IMR-90 (cell line): ENCODE measurements at regions not wholly inside any gene's neighbourhood (a gene's known extent, or its start where the extent isn't known, plus 50 kb on each side); places are given as distances from the start of the nearest gene placed in this dataset.
A peak's percentile ranks its signal among the peaks of the same experiment; 100 is the strongest.

Source experiments
- CTCF ChIP-seq: conservative IDR thresholded peaks from 2 replicates; pipeline ENCODE4 v1.5.1; 2012; ENCODE audit warnings: mild to moderate bottlenecking, low read depth, low read length, improper control_type of control experiment
- MAFK ChIP-seq: IDR thresholded peaks from 2 replicates; pipeline ENCODE4 v1.6.1; 2012; ENCODE audit warnings: low read depth, low read length, improper control_type of control experiment
- MAZ ChIP-seq: IDR thresholded peaks from 2 replicates; pipeline ENCODE4 v1.6.1; 2012; ENCODE audit warnings: low read depth, mild to moderate bottlenecking, low read length, improper control_type of control experiment, moderate library complexity, borderline replicate concordance
- MXI1 ChIP-seq: IDR thresholded peaks from 2 replicates; pipeline ENCODE4 v1.6.1; 2012; ENCODE audit warnings: low read depth, mild to moderate bottlenecking, low read length, moderate library complexity, borderline replicate concordance
- NFE2L2 ChIP-seq: fragments of 150-350 bp; IDR thresholded peaks from 2 replicates; pipeline ENCODE4 v1.6.1; 2016; ENCODE audit warnings: low read depth, mild to moderate bottlenecking, low read length
- POLR2A ChIP-seq: IDR thresholded peaks from 2 replicates; pipeline ENCODE4 v1.6.1; 2012; ENCODE audit warnings: mild to moderate bottlenecking, low read depth, low read length
- RAD21 ChIP-seq: IDR thresholded peaks from 2 replicates; pipeline ENCODE4 v1.6.1; 2012; ENCODE audit warnings: low read length, improper control_type of control experiment
- RCOR1 ChIP-seq: IDR thresholded peaks from 2 replicates; pipeline ENCODE4 v1.6.1; 2012; ENCODE audit warnings: mild to moderate bottlenecking, low read length, improper control_type of control experiment; ENCODE audit not compliant: insufficient replicate concordance
- SMC3 ChIP-seq: fragments of 150-350 bp; IDR thresholded peaks from 2 replicates; pipeline ENCODE4 v1.6.1; 2016; ENCODE audit warnings: low read depth, mild to moderate bottlenecking, antibody characterized with exemption, low read length, moderate library complexity
- USF2 ChIP-seq: fragments of 150-350 bp; IDR thresholded peaks from 2 replicates; pipeline ENCODE4 v1.6.1; 2017; ENCODE audit warnings: mild to moderate bottlenecking, antibody characterized with exemption, low read length, low read depth

GRCh38 chr20:6178537-6178936 is 55.7 kb upstream of the FERMT1 start:
- TF ChIP-seq CTCF (peak; percentile 61), POLR2A (no peak), USF2 (no peak), RAD21 (peak; percentile 62), NFE2L2 (no peak), MXI1 (no peak), RCOR1 (no peak), MAFK (no peak), SMC3 (peak; percentile 45), MAZ (no peak)
